ENCODE measurements at regions not wholly inside any gene's neighbourhood (a gene's known extent, or its start where the extent isn't known, plus 50 kb on each side); places are given as distances from the start of the nearest gene placed in this dataset.

GRCh38 chr11:41579546-41579945 lies 120.1 kb upstream of the LRRC4C start:
- no peaks in the 10 kb centered on the region for H3K36me3 Mint-ChIP-seq (ENCODE audit: low read depth)
- TF ChIP-seq, protein P1, sequence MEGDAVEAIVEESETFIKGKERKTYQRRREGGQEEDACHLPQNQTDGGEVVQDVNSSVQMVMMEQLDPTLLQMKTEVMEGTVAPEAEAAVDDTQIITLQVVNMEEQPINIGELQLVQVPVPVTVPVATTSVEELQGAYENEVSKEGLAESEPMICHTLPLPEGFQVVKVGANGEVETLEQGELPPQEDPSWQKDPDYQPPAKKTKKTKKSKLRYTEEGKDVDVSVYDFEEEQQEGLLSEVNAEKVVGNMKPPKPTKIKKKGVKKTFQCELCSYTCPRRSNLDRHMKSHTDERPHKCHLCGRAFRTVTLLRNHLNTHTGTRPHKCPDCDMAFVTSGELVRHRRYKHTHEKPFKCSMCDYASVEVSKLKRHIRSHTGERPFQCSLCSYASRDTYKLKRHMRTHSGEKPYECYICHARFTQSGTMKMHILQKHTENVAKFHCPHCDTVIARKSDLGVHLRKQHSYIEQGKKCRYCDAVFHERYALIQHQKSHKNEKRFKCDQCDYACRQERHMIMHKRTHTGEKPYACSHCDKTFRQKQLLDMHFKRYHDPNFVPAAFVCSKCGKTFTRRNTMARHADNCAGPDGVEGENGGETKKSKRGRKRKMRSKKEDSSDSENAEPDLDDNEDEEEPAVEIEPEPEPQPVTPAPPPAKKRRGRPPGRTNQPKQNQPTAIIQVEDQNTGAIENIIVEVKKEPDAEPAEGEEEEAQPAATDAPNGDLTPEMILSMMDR (conservative IDR thresholded peaks at IDR 0.05) = no peak

GRCh38 chr11:41609511-41609910 lies 150.1 kb upstream of the LRRC4C start:
- Mint-ChIP-seq H3K4me3 (no peak overlapping the region), H3K4me1 (no peaks in the 10 kb centered on the region), H3K36me3 (ENCODE audit: low read depth) (peaks cover 4% of the 10 kb centered on the region), H3K9me3 (peaks cover 7% of the 10 kb centered on the region), H3K27ac (ENCODE audit: unreplicated experiment) (no peak overlapping the region), H3K27me3 (ENCODE audit: low read depth) (no peaks in the 10 kb centered on the region)
- TF ChIP-seq, protein P1 (conservative IDR thresholded peaks at IDR 0.05) = no peak
- no peak for DNase-seq (ENCODE audit: low read depth, low spot score)

More at GRCh38 chr11:41579546-41579945, 120.1 kb upstream of the LRRC4C start:
- DNase-seq (ENCODE audit: low read depth, low spot score) = no peak
- Mint-ChIP-seq H3K27ac (ENCODE audit: unreplicated experiment) (no peak overlapping the region), H3K4me1 (no peaks in the 10 kb centered on the region), H3K27me3 (ENCODE audit: low read depth) (no peaks in the 10 kb centered on the region), H3K4me3 (no peak overlapping the region), H3K9me3 (no peaks in the 10 kb centered on the region)

- peaks cover 11% of the 10 kb centered on the region for H3K9me3 Mint-ChIP-seq
- no peaks in the 10 kb centered on the region for H3K27me3 Mint-ChIP-seq (ENCODE audit: low read depth)
- TF ChIP-seq, protein P1 (conservative IDR thresholded peaks at IDR 0.05) = peak; percentile 44
- DNase-seq (ENCODE audit: low read depth, low spot score) = no peak
- H3K36me3 Mint-ChIP-seq (ENCODE audit: low read depth) = peaks cover 4% of the 10 kb centered on the region
- H3K4me3 Mint-ChIP-seq = no peak overlapping the region
- no peaks in the 10 kb centered on the region for H3K4me1 Mint-ChIP-seq
- no peak overlapping the region for H3K27ac Mint-ChIP-seq (ENCODE audit: unreplicated experiment)
Measured at GRCh38 chr11:41612415-41612814, 153.0 kb upstream of the LRRC4C start.

- DNase-seq (ENCODE audit: low read depth, low spot score) = no peak
- TF ChIP-seq, protein P1 (conservative IDR thresholded peaks at IDR 0.05) = no peak
- Mint-ChIP-seq H3K4me1 (no peaks in the 10 kb centered on the region), H3K36me3 (ENCODE audit: low read depth) (peaks cover 4% of the 10 kb centered on the region), H3K9me3 (peaks cover 11% of the 10 kb centered on the region), H3K27ac (ENCODE audit: unreplicated experiment) (no peak overlapping the region), H3K27me3 (ENCODE audit: low read depth) (no peaks in the 10 kb centered on the region), H3K4me3 (no peak overlapping the region)
Measured at GRCh38 chr11:41613326-41613725, 153.9 kb upstream of the LRRC4C start.

DNA sequence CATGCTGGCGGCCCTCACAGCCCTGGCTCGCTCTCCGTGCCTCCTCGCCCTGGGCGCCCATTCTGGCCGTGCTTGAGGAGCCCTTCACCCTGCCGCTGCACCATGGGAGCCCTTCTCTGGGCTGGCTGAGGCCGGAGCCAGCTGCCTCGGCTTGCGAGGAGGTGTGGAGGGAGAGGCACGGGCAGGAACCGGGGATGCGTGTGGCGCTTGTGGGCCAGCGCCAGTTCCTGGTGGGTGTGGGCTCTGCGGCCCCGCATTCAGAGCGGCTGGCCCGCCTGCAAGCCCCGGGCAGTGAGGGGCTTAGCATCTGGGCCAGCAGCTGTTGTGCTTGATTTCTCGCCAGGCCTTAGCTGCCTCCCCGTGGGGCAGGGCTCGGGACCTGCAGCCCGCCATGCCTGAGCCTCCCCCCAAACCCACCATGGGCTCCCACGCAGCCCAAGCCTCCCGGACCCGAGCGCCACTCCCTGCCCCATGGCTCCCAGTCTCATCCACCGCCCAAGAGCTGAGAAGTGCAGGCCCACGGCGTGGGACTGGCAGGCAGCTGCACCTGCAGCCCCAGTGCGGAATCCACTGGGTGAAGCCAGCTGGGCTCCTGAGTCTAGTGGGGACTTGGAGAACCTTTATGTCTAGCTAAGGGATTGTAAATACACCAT lies 163.4 kb upstream of the LRRC4C start:
- TF ChIP-seq, protein P1 (conservative IDR thresholded peaks at IDR 0.05) = no peak
- H3K27ac Mint-ChIP-seq (ENCODE audit: unreplicated experiment) = no peak overlapping the region
- no peak for DNase-seq (ENCODE audit: low read depth, low spot score)
- H3K4me3 Mint-ChIP-seq = no peak overlapping the region
- no peaks in the 10 kb centered on the region for H3K4me1 Mint-ChIP-seq
- no peaks in the 10 kb centered on the region for H3K27me3 Mint-ChIP-seq (ENCODE audit: low read depth)
- H3K36me3 Mint-ChIP-seq (ENCODE audit: low read depth) = no peaks in the 10 kb centered on the region
- peaks cover 8% of the 10 kb centered on the region for H3K9me3 Mint-ChIP-seq

Data from neural crest cell (in vitro differentiated cells).